Ovary (tissue), 3 donors: ENCODE measurements at regions not wholly inside any gene's neighbourhood (a gene's known extent, or its start where the extent isn't known, plus 50 kb on each side); places are given as distances from the start of the nearest gene placed in this dataset.
"Not testable (repeated sequence)": the region's sequence is repeated elsewhere in the genome, so short reads cannot be mapped to it uniquely, and the experiment has no call there.

Experiments used
- CTCF ChIP-seq, 3 donors: fragments of 450-650 bp in 2 of 3; fragments of 200-600 bp in 1 of 3; IDR thresholded peaks; one replicate each; pipeline versions ENCODE4 v1.5.1 to v1.8.0; 2016 to 2022; ENCODE audit warnings: antibody characterized with exemption in 3 of 3, mild to moderate bottlenecking in 1 of 3
- EP300 ChIP-seq: sonication (generic); formaldehyde crosslinking; IDR thresholded peaks from one replicate; pipeline ENCODE4 v1.6.1; 2017; ENCODE audit warnings: antibody characterized with exemption
- POLR2A ChIP-seq: fragments of 450-650 bp; IDR thresholded peaks from one replicate; pipeline ENCODE4 v1.6.1; 2017; ENCODE audit warnings: antibody characterized with exemption, mild to moderate bottlenecking, moderate library complexity
- donor health status: DM: no; HTN: no; CAD: no.

GRCh38 chr21:9648331-9648730, 873.1 kb upstream of the TPTE start:
- not testable (repeated sequence) for TF ChIP-seq POLR2A; CTCF (IDR thresholded peaks at IDR 0.05); EP300
